Peyer's patch (tissue), 4 donors: ENCODE measurements at regions not wholly inside any gene's neighbourhood (a gene's known extent, or its start where the extent isn't known, plus 50 kb on each side); places are given as distances from the start of the nearest gene placed in this dataset.

Experiments used
- DNase-seq, 3 donors: peaks; one replicate each; pipeline ENCODE4 v3.0.0-alpha.2; 2017 to 2019
- H3K27ac ChIP-seq, 4 donors: fragments of 200-600 bp; sonication (generic); one replicate each; pipeline ENCODE4 v1.5.1; 2016 to 2019
- H3K27me3 ChIP-seq, 2 donors: fragments of 200-600 bp; sonication (generic); one replicate each; pipeline ENCODE4 v1.5.1; 2019
- H3K36me3 ChIP-seq, 3 donors: fragments of 200-600 bp; sonication (generic); one replicate each; pipeline ENCODE4 v1.5.1; 2016 to 2019
- H3K4me1 ChIP-seq, 4 donors: fragments of 200-600 bp; sonication (generic); one replicate each; pipeline ENCODE4 v1.5.1; 2016 to 2019
- H3K4me3 ChIP-seq, 4 donors: fragments of 200-600 bp; sonication (generic); 1 replicate in 3 of 4; 2 replicates in 1 of 4; pipeline ENCODE4 v1.5.1; 2016 to 2019; ENCODE audit warnings: mild to moderate bottlenecking in 1 of 4
- H3K9me3 ChIP-seq, 4 donors: fragments of 200-600 bp; sonication (generic); one replicate each; pipeline ENCODE4 v1.5.1; 2016 to 2019; ENCODE audit warnings: mild to moderate bottlenecking in 1 of 4
- CTCF ChIP-seq, 6 experiments: fragments of 450-650 bp in 4 of 6; fragments of 200-600 bp in 2 of 6; sonication (generic) in 1 of 6; IDR thresholded peaks; one replicate each; pipeline ENCODE4 v1.5.1; 2017 to 2019; ENCODE audit warnings: antibody characterized with exemption in 6 of 6, mild to moderate bottlenecking in 3 of 6, moderate library complexity in 1 of 6
- POLR2A ChIP-seq, 2 donors: fragments of 450-650 bp; IDR thresholded peaks; one replicate each; pipeline ENCODE4 v1.5.1; 2017; ENCODE audit warnings: antibody characterized with exemption in 2 of 2, mild to moderate bottlenecking in 2 of 2, moderate library complexity in 2 of 2

GRCh38 chr2:22786817-22787216 lies 598.2 kb upstream of the KLHL29 start:
- no peak for DNase-seq
- no peak for TF ChIP-seq POLR2A (IDR thresholded peaks at IDR 0.05)
- no peak for TF ChIP-seq CTCF (IDR thresholded peaks at IDR 0.05)
- H3K4me1 ChIP-seq: no peaks in the 10 kb centered on the region
- no peaks in the 10 kb centered on the region for H3K36me3 ChIP-seq
- no peaks in the 10 kb centered on the region for H3K27me3 ChIP-seq
- no peak overlapping the region for H3K27ac ChIP-seq
- H3K4me3 ChIP-seq: no peak overlapping the region
- no peaks in the 10 kb centered on the region for H3K9me3 ChIP-seq

- no peaks in the 10 kb centered on the region for H3K36me3 ChIP-seq
Measured at GRCh38 chr2:22787745-22788144, 597.2 kb upstream of the KLHL29 start.

GRCh38 chr2:22788749-22789327 lies 596.1 kb upstream of the KLHL29 start:
- Histone ChIP-seq H3K9me3 (no peaks in the 10 kb centered on the region), H3K4me3 (no peak overlapping the region), H3K27me3 (no peaks in the 10 kb centered on the region), H3K27ac (no peak overlapping the region), H3K36me3 (no peaks in the 10 kb centered on the region), H3K4me1 (no peaks in the 10 kb centered on the region)
- no peak for TF ChIP-seq POLR2A (IDR thresholded peaks at IDR 0.05)
- TF ChIP-seq CTCF (IDR thresholded peaks at IDR 0.05): no peak
- DNase-seq: no peak

More at GRCh38 chr2:22787745-22788144, 597.2 kb upstream of the KLHL29 start:
- no peaks in the 10 kb centered on the region for H3K9me3 ChIP-seq
- H3K27ac ChIP-seq: no peak overlapping the region
- H3K27me3 ChIP-seq: no peaks in the 10 kb centered on the region
- TF ChIP-seq POLR2A (IDR thresholded peaks at IDR 0.05) (no peak), CTCF (IDR thresholded peaks at IDR 0.05) (no peak)
- no peak for DNase-seq
- H3K4me1 ChIP-seq: no peaks in the 10 kb centered on the region
- H3K4me3 ChIP-seq: no peak overlapping the region

- no peaks in the 10 kb centered on the region for H3K9me3 ChIP-seq
- TF ChIP-seq POLR2A (IDR thresholded peaks at IDR 0.05) (no peak), CTCF (IDR thresholded peaks at IDR 0.05) (no peak)
- no peak overlapping the region for H3K27ac ChIP-seq
Measured at GRCh38 chr2:22795287-22795866, 589.6 kb upstream of the KLHL29 start.

GRCh38 chr2:22798386-22798785 lies 586.6 kb upstream of the KLHL29 start:
- TF ChIP-seq POLR2A (IDR thresholded peaks at IDR 0.05): no peak
- H3K27me3 ChIP-seq: no peaks in the 10 kb centered on the region

More at GRCh38 chr2:22795287-22795866, 589.6 kb upstream of the KLHL29 start:
- Histone ChIP-seq H3K4me3 (no peak overlapping the region), H3K4me1 (no peaks in the 10 kb centered on the region), H3K27me3 (no peaks in the 10 kb centered on the region), H3K36me3 (no peaks in the 10 kb centered on the region)
- no peak for DNase-seq

GRCh38 chr2:22800412-22800811 lies 584.6 kb upstream of the KLHL29 start:
- H3K27me3 ChIP-seq: no peaks in the 10 kb centered on the region
- no peaks in the 10 kb centered on the region for H3K36me3 ChIP-seq
- DNase-seq: no peak
- H3K4me1 ChIP-seq: no peaks in the 10 kb centered on the region
- no peak for TF ChIP-seq POLR2A (IDR thresholded peaks at IDR 0.05)
- no peaks in the 10 kb centered on the region for H3K9me3 ChIP-seq
- H3K27ac ChIP-seq: no peak overlapping the region
- no peak overlapping the region for H3K4me3 ChIP-seq

More at GRCh38 chr2:22798386-22798785, 586.6 kb upstream of the KLHL29 start:
- Histone ChIP-seq H3K36me3 (no peaks in the 10 kb centered on the region), H3K9me3 (no peaks in the 10 kb centered on the region), H3K4me1 (no peaks in the 10 kb centered on the region), H3K4me3 (no peak overlapping the region), H3K27ac (no peak overlapping the region)
- DNase-seq: no peak
